ENCODE measurements at regions not wholly inside any gene's neighbourhood (a gene's known extent, or its start where the extent isn't known, plus 50 kb on each side); places are given as distances from the start of the nearest gene placed in this dataset.

DNA sequence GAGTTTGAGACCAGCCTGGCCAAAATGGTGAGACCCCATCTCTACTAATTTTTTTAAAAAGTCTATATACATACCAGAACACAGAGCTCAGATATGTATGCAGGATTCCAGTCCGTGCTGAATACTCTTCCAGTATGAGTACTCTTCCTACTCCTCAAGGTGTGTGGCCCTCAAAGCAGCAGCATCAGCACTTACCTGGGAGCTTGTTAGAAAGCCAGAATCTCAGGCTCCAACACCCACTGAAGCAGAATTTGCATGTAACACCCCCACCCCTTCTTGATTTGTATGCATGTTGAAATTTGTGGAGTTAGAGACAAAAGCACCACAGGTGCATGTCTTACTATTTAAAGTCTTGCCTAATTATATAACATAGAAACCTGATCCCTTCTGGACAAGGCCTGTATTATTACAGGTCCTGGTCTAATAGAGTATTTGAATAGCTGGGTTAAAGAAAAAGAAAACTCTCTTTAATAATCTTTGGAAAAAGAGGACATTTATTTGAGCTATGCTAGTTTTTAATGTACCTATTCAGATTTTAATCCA, 50.3 kb upstream of the NFE2L2 start:
- no peak for TF ChIP-seq CTCF (conservative IDR thresholded peaks at IDR 0.05; ENCODE audit: low read length)
- no peak for TF ChIP-seq EZH2phosphoT487 (IDR thresholded peaks at IDR 0.05; ENCODE audit: borderline replicate concordance)
- no peak overlapping the region for H2AFZ ChIP-seq (ENCODE audit: low read length)

GRCh38 chr2:177315364-177315763, 50.8 kb upstream of the NFE2L2 start:
- Histone ChIP-seq H3K79me2 (ENCODE audit: insufficient read depth, low read length) (no peaks in the 10 kb centered on the region), H3K9me3 (ENCODE audit: insufficient read depth, low read depth, low read length) (no peaks in the 10 kb centered on the region), H3K36me3 (ENCODE audit: insufficient read depth, low read length) (no peaks in the 10 kb centered on the region), H3K9ac (ENCODE audit: low read depth, low read length, poor library complexity, severe bottlenecking) (no peak overlapping the region), H3K27me3 (ENCODE audit: insufficient read depth, low read length, poor library complexity, severe bottlenecking) (no peaks in the 10 kb centered on the region), H3K9me2 (replicated peaks; ENCODE audit: low read depth, low read length) (no peaks in the 10 kb centered on the region), H4K20me1 (ENCODE audit: insufficient read depth, low read length, poor library complexity, severe bottlenecking) (no peaks in the 10 kb centered on the region), H3K4me3 (ENCODE audit: low read length, poor library complexity, severe bottlenecking) (no peak overlapping the region), H3F3A (ENCODE audit: low read depth) (no peaks in the 10 kb centered on the region), H3K4me2 (ENCODE audit: low read depth, low read length, poor library complexity, severe bottlenecking) (no peak overlapping the region), H3K4me1 (ENCODE audit: insufficient read depth, low read length, poor library complexity, severe bottlenecking) (peaks cover 20% of the 10 kb centered on the region), H2AFZ (ENCODE audit: low read length) (no peak overlapping the region)
- TF ChIP-seq CTCF (conservative IDR thresholded peaks at IDR 0.05; ENCODE audit: low read length) (no peak), EZH2phosphoT487 (IDR thresholded peaks at IDR 0.05; ENCODE audit: borderline replicate concordance) (no peak)

More for the DNA sequence above, 50.3 kb upstream of the NFE2L2 start:
- Histone ChIP-seq H3F3A (ENCODE audit: low read depth) (no peaks in the 10 kb centered on the region), H3K9me3 (ENCODE audit: insufficient read depth, low read depth, low read length) (no peaks in the 10 kb centered on the region), H3K4me1 (ENCODE audit: insufficient read depth, low read length, poor library complexity, severe bottlenecking) (peaks cover 26% of the 10 kb centered on the region), H3K4me3 (ENCODE audit: low read length, poor library complexity, severe bottlenecking) (no peak overlapping the region), H3K36me3 (ENCODE audit: insufficient read depth, low read length) (no peaks in the 10 kb centered on the region), H4K20me1 (ENCODE audit: insufficient read depth, low read length, poor library complexity, severe bottlenecking) (no peaks in the 10 kb centered on the region), H3K9me2 (replicated peaks; ENCODE audit: low read depth, low read length) (no peaks in the 10 kb centered on the region), H3K27me3 (ENCODE audit: insufficient read depth, low read length, poor library complexity, severe bottlenecking) (no peaks in the 10 kb centered on the region), H3K9ac (ENCODE audit: low read depth, low read length, poor library complexity, severe bottlenecking) (no peak overlapping the region), H3K79me2 (ENCODE audit: insufficient read depth, low read length) (no peaks in the 10 kb centered on the region), H3K4me2 (ENCODE audit: low read depth, low read length, poor library complexity, severe bottlenecking) (no peak overlapping the region)

- Histone ChIP-seq H3K79me2 (ENCODE audit: insufficient read depth, low read length) (no peaks in the 10 kb centered on the region), H2AFZ (ENCODE audit: low read length) (no peak overlapping the region), H3K4me2 (ENCODE audit: low read depth, low read length, poor library complexity, severe bottlenecking) (no peak overlapping the region), H3K27me3 (ENCODE audit: insufficient read depth, low read length, poor library complexity, severe bottlenecking) (no peaks in the 10 kb centered on the region), H3K4me3 (ENCODE audit: low read length, poor library complexity, severe bottlenecking) (no peak overlapping the region), H4K20me1 (ENCODE audit: insufficient read depth, low read length, poor library complexity, severe bottlenecking) (no peaks in the 10 kb centered on the region), H3K9me2 (replicated peaks; ENCODE audit: low read depth, low read length) (no peaks in the 10 kb centered on the region), H3K36me3 (ENCODE audit: insufficient read depth, low read length) (no peaks in the 10 kb centered on the region), H3F3A (ENCODE audit: low read depth) (no peaks in the 10 kb centered on the region), H3K4me1 (ENCODE audit: insufficient read depth, low read length, poor library complexity, severe bottlenecking) (peaks cover 16% of the 10 kb centered on the region), H3K9me3 (ENCODE audit: insufficient read depth, low read depth, low read length) (no peaks in the 10 kb centered on the region), H3K9ac (ENCODE audit: low read depth, low read length, poor library complexity, severe bottlenecking) (no peak overlapping the region)
- TF ChIP-seq EZH2phosphoT487 (IDR thresholded peaks at IDR 0.05; ENCODE audit: borderline replicate concordance) (no peak), CTCF (conservative IDR thresholded peaks at IDR 0.05; ENCODE audit: low read length) (no peak)
Observed at GRCh38 chr2:177316756-177317155, 52.2 kb upstream of the NFE2L2 start.

Measured in Loucy (cell line).